ENCODE measurements at regions not wholly inside any gene's neighbourhood (a gene's known extent, or its start where the extent isn't known, plus 50 kb on each side); places are given as distances from the start of the nearest gene placed in this dataset.

DNA sequence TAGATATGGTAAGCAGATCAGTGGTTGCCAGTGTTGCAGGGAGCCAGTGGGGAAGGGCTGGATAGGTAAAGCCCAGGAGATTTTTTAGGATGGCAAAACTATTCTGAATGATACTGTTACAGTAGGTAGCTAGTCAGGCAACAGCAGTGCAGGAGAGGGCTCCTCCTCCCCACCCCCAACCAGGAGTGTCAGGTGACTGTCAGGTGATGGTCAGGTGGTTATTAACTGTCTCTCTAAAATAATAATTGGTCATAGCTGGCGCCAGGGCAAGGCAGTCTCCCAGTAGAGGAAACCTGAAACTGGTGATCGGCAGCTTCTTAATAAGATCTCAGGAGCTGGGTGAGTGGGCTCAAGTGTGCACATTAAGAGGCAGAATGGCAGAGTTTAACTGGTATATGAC, 201.6 kb upstream of the PARD3B start:
- H3K4me1 ChIP-seq (ENCODE audit: insufficient read depth, low read length), result peaks cover 2% of the 10 kb centered on the region; the same call in 1 of the 2 replicates
- TF ChIP-seq, protein P1, sequence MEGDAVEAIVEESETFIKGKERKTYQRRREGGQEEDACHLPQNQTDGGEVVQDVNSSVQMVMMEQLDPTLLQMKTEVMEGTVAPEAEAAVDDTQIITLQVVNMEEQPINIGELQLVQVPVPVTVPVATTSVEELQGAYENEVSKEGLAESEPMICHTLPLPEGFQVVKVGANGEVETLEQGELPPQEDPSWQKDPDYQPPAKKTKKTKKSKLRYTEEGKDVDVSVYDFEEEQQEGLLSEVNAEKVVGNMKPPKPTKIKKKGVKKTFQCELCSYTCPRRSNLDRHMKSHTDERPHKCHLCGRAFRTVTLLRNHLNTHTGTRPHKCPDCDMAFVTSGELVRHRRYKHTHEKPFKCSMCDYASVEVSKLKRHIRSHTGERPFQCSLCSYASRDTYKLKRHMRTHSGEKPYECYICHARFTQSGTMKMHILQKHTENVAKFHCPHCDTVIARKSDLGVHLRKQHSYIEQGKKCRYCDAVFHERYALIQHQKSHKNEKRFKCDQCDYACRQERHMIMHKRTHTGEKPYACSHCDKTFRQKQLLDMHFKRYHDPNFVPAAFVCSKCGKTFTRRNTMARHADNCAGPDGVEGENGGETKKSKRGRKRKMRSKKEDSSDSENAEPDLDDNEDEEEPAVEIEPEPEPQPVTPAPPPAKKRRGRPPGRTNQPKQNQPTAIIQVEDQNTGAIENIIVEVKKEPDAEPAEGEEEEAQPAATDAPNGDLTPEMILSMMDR (conservative IDR thresholded peaks at IDR 0.05), result no peak
- no peak for DNase-seq
- no CpG with 5 or more reads among the region's 2 CpGs for WGBS (ENCODE audit: extremely low coverage, insufficient read length, low lambda C conversion rate)
- no peaks in the 10 kb centered on the region for H3K36me3 Mint-ChIP-seq (ENCODE audit: insufficient read depth in 1 of 3, low read depth in 3 of 3)
- no peak overlapping the region for H3K23ac ChIP-seq (ENCODE audit: insufficient read length, low read depth, low read length)
- no peak overlapping the region for H3K56ac ChIP-seq (ENCODE audit: insufficient read length, low read depth, low read length)
- H3K18ac ChIP-seq (ENCODE audit: insufficient read length, low read depth, low read length), result no peak overlapping the region
- no peak overlapping the region for H3K4me3 Mint-ChIP-seq
- H3K9me3 ChIP-seq (ENCODE audit: control insufficient read depth, low read depth, low read length), result no peaks in the 10 kb centered on the region
- H3K4me1 Mint-ChIP-seq, result peaks cover 14 to 20% of the 10 kb centered on the region in 2 experiments
- H2BK15ac ChIP-seq (ENCODE audit: low read depth, low read length), result no peak overlapping the region
- no peak overlapping the region for H4K8ac ChIP-seq (replicated peaks; ENCODE audit: insufficient read length, low read depth, low read length)
- H3K27ac ChIP-seq (ENCODE audit: insufficient read length, low read depth, low read length), result no peak overlapping the region
- no peak overlapping the region for H2BK12ac ChIP-seq (ENCODE audit: insufficient read length, low read depth, low read length)
- no peak overlapping the region for H4K5ac ChIP-seq (ENCODE audit: insufficient read length, low read depth, low read length)
- no peak overlapping the region for H3K27ac Mint-ChIP-seq
- H3K14ac ChIP-seq (ENCODE audit: insufficient read depth, low read length), result no peak overlapping the region
- H3K27me3 Mint-ChIP-seq (ENCODE audit: low read depth), result no peaks in the 10 kb centered on the region
- H3K27me3 ChIP-seq (ENCODE audit: insufficient read depth, low read length), result no peaks in the 10 kb centered on the region
- H3K79me1 ChIP-seq (ENCODE audit: insufficient read depth, low read depth, low read length, poor library complexity, severe bottlenecking), result no peaks in the 10 kb centered on the region
- H2BK120ac ChIP-seq (ENCODE audit: low read depth, low read length, poor library complexity, severe bottlenecking), result no peak overlapping the region
- H4K91ac ChIP-seq (ENCODE audit: insufficient read length, low read depth, low read length), result no peak overlapping the region
- H2AK5ac ChIP-seq (ENCODE audit: insufficient read length, low read length), result no peak overlapping the region
- H2BK5ac ChIP-seq (ENCODE audit: insufficient read length, low read length), result no peak overlapping the region
- no peaks in the 10 kb centered on the region for H3K23me2 ChIP-seq (ENCODE audit: insufficient read length, low read depth, low read length, poor library complexity, severe bottlenecking)
- H2AFZ ChIP-seq (ENCODE audit: low read length), result no peak overlapping the region
- no peak overlapping the region for H3K4ac ChIP-seq (ENCODE audit: low read depth, low read length)
- no peaks in the 10 kb centered on the region; a peak in 3 of 5 replicates for H3K9me3 Mint-ChIP-seq
- no peak overlapping the region for H3T11ph ChIP-seq (ENCODE audit: low read length)
- no peak overlapping the region for H3K9ac ChIP-seq (ENCODE audit: extremely low read depth, insufficient read length, low read length)
- H3K79me2 ChIP-seq (ENCODE audit: insufficient read depth, low read length), result no peaks in the 10 kb centered on the region
- H3K4me2 ChIP-seq (ENCODE audit: insufficient read depth, insufficient read length, low read length), result no peak overlapping the region
- H2BK20ac ChIP-seq (ENCODE audit: low read depth, low read length, poor library complexity, severe bottlenecking), result no peak overlapping the region
- H4K20me1 ChIP-seq (ENCODE audit: control insufficient read depth, insufficient read depth, insufficient read length), result no peaks in the 10 kb centered on the region

Measured in H9 (cell line).